HG02943 (cell line): ENCODE measurements at regions not wholly inside any gene's neighbourhood (a gene's known extent, or its start where the extent isn't known, plus 50 kb on each side); places are given as distances from the start of the nearest gene placed in this dataset.
"Not testable (repeated sequence)": the region's sequence is repeated elsewhere in the genome, so short reads cannot be mapped to it uniquely, and the experiment has no call there.

Experiments used
- ATAC-seq: cut with Tn5 transposase; IDR thresholded peaks from one replicate; pipeline ENCODE4 v1.9.1; 2021; ENCODE audit warnings: mild to moderate bottlenecking, low read depth, moderate library complexity; ENCODE audit not compliant: unreplicated experiment

GRCh38 chr6:90375681-90376439, 79.2 kb upstream of the BACH2 start:
- ATAC-seq, result no peak

DNA sequence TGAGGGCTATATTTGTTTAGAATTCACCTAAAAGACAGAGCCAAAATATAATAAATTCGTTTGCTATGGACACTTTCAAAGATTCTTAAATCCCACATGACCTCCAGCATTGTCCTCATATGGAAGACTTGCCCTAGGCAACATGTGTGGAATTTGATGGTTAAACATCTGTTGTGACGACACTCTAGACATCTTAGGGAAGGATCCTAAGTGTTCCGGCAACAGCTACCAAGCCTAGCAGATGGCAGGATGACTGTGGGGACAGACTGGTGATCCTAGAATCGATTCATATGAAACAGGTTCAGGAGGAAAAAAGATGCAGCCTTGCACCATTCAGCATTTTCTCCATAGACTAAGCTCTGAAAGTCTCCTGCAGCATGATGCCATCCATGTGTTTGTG, 77.6 kb upstream of the BACH2 start:
- ATAC-seq, result no peak

GRCh38 chr6:90372885-90373284, 76.2 kb upstream of the BACH2 start:
- no peak for ATAC-seq

- ATAC-seq, result no peak
Measured at GRCh38 chr6:90372450-90372849, 75.8 kb upstream of the BACH2 start.

GRCh38 chr6:90370493-90370959, 73.9 kb upstream of the BACH2 start:
- no peak for ATAC-seq

GRCh38 chr6:90369651-90370050, 73.0 kb upstream of the BACH2 start:
- ATAC-seq, result no peak

DNA sequence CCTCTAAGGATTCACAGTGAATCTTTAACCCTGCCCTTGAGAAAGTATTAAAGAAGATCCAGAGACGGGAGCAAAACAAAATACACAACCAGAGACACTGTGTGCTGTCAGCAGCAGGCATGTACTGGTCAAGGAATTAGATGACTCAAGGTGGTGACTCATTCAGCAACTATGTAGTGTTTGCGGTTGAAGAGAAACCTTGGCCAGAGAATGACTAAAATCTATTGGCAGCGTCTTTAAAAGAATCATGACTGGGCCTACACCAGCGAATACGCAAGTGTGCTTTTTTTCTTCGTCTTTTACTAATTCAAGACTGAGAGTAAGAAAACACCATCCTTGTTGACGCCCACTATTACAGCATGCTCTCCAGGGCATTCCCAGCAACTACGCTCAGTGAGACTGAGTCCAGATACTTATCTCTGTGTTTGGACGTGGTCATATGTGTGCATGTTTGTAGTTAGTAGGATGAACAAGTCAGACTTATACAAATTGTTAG, 72.4 kb upstream of the BACH2 start:
- ATAC-seq, result peak; percentile 100

DNA sequence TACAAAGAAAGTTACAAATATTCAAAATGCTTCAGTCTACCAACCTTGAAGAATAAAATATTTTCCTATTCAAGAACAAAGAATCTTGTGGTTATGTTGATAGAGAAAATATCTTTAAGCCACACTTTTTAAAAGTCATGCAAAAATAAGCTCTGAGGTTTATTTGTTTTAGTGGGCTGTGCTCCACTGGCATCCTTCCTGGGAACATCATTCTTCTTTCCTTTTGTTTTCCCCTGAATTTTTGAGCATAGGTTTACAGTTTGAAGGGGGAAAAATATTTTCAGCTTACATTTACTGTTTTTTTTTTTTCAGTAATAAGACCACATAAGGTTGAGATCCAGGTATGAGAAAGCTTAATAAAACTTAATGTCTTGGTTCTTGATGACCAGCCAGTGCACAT, 72.0 kb upstream of the BACH2 start:
- ATAC-seq, result no peak

GRCh38 chr6:90368001-90368400, 71.4 kb upstream of the BACH2 start:
- ATAC-seq, result no peak

GRCh38 chr6:90365565-90366219, 69.0 kb upstream of the BACH2 start:
- no peak for ATAC-seq

- ATAC-seq, result no peak
Measured at GRCh38 chr6:90365002-90365401, 68.4 kb upstream of the BACH2 start.

GRCh38 chr6:90364286-90364685, 67.6 kb upstream of the BACH2 start:
- no peak for ATAC-seq

DNA sequence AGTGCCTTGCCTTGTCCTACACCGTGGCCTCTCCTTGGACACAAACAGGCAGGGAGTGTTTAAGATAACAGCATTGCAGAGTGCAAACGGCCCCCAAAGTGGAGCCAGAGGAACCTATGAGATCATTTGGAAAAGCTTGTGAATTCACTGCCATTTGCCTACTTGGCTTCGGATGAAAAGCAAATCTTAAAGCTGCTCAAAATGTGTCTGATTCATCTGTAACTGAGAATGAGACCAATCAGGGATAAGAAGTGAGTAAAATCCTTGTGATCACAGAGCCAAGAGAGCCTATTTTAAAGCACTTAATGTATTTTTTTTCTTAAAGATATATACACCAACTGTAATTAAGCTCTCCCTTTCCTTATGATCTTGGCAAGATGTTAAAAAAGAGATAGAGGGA, 65.7 kb upstream of the BACH2 start:
- ATAC-seq, result no peak

DNA sequence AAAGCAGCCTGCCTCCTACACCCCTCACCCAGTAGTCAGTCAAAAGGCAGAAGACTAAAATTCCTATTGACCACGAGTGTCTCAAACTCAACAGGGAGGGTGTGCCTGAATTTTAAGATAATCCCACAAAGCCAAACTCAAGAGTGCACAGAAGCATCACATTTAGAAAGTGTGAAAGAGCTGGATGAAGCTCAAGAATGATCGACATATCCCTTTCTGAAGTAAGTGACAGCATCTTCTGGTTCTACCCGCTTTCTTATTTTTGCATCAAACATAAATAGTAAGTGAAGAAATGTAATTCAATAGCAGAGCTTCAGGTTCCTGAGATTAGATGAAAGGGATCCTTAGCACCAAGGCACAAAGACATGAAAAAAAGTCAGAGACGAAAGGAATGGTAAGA, 64.5 kb upstream of the BACH2 start:
- no peak for ATAC-seq

DNA sequence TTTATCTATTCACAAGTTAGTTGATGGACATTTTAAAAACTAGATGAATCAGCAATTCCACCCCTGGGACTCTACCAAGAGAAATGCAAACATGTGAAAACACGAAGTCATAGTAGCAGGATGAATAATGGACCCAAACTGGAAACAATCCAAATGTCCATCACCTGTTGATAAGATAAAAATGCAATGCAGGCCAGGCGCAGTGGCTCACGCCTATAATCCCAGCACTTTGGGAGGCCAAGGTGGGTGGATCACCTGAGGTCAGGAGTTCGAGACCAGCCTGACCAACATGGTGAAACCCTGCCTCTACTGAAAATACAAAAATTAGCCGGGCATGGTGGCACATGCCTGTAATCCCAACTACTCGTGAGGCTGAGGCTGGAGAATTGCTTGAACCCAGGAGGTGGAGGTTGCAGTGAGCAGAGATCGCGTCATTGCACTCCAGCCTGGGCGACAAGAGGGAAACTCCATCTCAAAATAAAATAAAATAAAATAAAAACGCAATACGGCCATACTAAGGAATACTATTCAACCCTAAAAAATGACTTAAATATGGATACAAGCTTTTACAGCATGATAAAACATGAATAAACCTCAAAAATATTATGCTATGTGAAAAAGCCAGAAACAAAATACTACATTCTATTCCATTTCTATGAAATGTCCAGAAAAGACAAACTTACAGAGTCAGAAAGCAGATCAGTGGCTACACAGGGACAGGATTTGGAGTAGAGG, 61.6 kb upstream of the BACH2 start:
- not testable (repeated sequence) for ATAC-seq

- ATAC-seq, result no peak
Measured at GRCh38 chr6:90356012-90356421, 59.4 kb upstream of the BACH2 start.

DNA sequence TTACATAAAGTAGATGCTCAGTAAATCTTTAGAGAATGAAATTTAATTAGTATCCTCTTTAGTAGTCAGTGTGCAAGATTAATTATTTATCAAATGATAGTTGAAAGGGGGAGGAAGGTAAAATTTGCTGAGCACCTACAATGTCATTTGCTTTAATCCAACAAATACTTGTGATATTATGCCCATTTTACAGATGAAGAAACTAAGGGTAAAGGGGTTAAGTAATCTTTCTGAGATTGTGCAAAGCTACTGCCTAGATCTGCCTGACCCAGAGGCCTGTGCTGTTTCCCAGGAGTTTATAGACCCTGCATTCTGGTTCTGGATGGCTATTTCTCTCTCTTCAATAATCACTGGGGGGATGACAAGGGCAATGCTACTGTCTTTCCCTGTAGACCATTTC, 58.3 kb upstream of the BACH2 start:
- ATAC-seq, result no peak

DNA sequence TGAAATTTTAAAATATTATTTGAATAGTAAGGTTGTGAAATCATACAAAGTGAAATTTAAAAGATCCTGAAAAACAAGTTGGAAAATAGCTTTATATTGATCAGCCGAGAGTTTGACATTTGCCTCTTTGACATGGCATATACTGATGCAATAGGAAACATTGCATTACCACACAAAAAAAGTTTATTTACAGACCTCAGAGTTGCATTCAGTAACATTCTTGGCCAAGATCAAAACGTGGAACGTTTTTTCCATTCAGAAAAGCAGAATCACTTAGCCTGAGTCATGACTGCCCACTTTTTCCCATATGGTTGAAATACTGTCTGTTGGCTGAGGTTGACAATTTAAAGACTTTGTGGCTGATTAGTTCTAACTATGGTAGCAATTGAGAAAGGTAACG, 55.1 kb upstream of the BACH2 start:
- ATAC-seq, result no peak

GRCh38 chr6:90350689-90351554, 54.3 kb upstream of the BACH2 start:
- no peak for ATAC-seq

DNA sequence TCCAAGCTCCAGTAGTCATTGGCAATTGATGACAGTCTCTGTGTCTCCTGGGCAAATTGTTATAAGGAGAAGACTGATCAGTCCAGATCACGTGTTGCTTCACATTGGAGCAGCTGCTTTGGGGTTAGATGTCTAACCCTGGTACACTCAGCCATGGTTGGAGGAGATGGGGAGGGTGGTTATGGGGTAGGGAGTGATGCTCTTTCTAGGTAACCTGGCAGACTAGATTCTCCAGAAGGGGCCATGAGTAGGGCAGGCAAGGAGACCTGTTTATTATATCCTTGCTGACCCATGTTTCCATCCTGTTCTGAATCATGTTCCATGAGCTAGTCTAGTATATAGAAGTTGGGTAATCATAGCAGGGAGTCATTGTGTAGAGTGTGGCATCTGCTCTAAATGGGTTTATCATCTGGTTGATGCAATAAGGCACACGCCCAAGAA, 50.8 kb upstream of the BACH2 start:
- ATAC-seq, result no peak
